Adrenal gland (tissue), 5 donors: ENCODE measurements at regions not wholly inside any gene's neighbourhood (a gene's known extent, or its start where the extent isn't known, plus 50 kb on each side); places are given as distances from the start of the nearest gene placed in this dataset.

Experiments
- CTCF ChIP-seq, 6 experiments: fragments of 450-650 bp in 4 of 6; fragments of 200-600 bp in 2 of 6; sonication (generic) in 1 of 6; IDR thresholded peaks; 1 replicate in 5 of 6; 2 replicates in 1 of 6; pipeline versions ENCODE4 v1.5.1 to v1.8.0; 2016 to 2021; ENCODE audit warnings: antibody characterized with exemption in 6 of 6, mild to moderate bottlenecking in 2 of 6, moderate library complexity in 1 of 6
- POLR2A ChIP-seq, 2 donors: fragments of 450-650 bp; IDR thresholded peaks; one replicate each; pipeline ENCODE4 v1.6.1; 2017; ENCODE audit warnings: antibody characterized with exemption in 2 of 2, mild to moderate bottlenecking in 2 of 2, moderate library complexity in 1 of 2
- donor health status: DM: no; HTN: no; CAD: no.

GRCh38 chr17:71379512-71379911, 741.3 kb upstream of the SOX9 start:
- TF ChIP-seq CTCF (IDR thresholded peaks at IDR 0.05) = no peak
- TF ChIP-seq POLR2A (IDR thresholded peaks at IDR 0.05) = no peak
